ENCODE measurements at regions not wholly inside any gene's neighbourhood (a gene's known extent, or its start where the extent isn't known, plus 50 kb on each side); places are given as distances from the start of the nearest gene placed in this dataset.
"Not testable (repeated sequence)": the region's sequence is repeated elsewhere in the genome, so short reads cannot be mapped to it uniquely, and the experiment has no call there.

- TF ChIP-seq CTCF, POLR2A, POLR2AphosphoS5, EP300 (IDR thresholded peaks at IDR 0.05): not testable (repeated sequence)
These were observed 138.3 kb upstream of the EFCAB3 start for GRCh38 chr17:62242076-62242475.

Measured in stomach (tissue), 4 donors.